ENCODE measurements at regions not wholly inside any gene's neighbourhood (a gene's known extent, or its start where the extent isn't known, plus 50 kb on each side); places are given as distances from the start of the nearest gene placed in this dataset.

- H4K20me1 ChIP-seq (replicated peaks; ENCODE audit: control insufficient read depth, extremely low read depth, insufficient read depth, low read length), result no peaks in the 10 kb centered on the region
- H3K9me3 ChIP-seq (replicated peaks; ENCODE audit: control insufficient read depth, insufficient read depth, low read length), result peaks cover 9% of the 10 kb centered on the region
- intact Hi-C loops (cut with micrococcal nuclease) (no loop called here), dilution Hi-C loops (cut with MboI; ENCODE audit: extremely low pct_ligation_motif_present, low sequenced_read_pairs) (no loop called here)
- BruUV-seq (replicated peaks), result no TSS peak
- CTCF ChIA-PET, result no interaction called here
- H3K4me2 ChIP-seq (ENCODE audit: insufficient read depth, low read length), result no peak overlapping the region
- no peaks in the 10 kb centered on the region for H3K27me3 ChIP-seq (ENCODE audit: control insufficient read depth in 2 of 2, insufficient read depth in 2 of 2, low read length in 2 of 2)
- FAIRE-seq (no peak), DNase-seq (ENCODE audit: low read depth, low spot score) (no peak)
- no peaks in the 10 kb centered on the region for H3K79me2 ChIP-seq (ENCODE audit: control insufficient read depth, insufficient read depth, low read length)
- H2AFZ ChIP-seq (ENCODE audit: low read depth, low read length), result no peak overlapping the region
- H3K36me3 ChIP-seq (ENCODE audit: control insufficient read depth in 2 of 2, extremely low read depth in 1 of 2, insufficient read depth in 2 of 2, low read length in 2 of 2), result no peaks in the 10 kb centered on the region
- TF ChIP-seq MAX (IDR thresholded peaks at IDR 0.05; ENCODE audit: insufficient read depth, insufficient read length) (no peak), POLR2AphosphoS5 (IDR thresholded peaks at IDR 0.05; ENCODE audit: insufficient read depth, low read depth, low read length) (no peak), POLR2A (IDR thresholded peaks at IDR 0.05; ENCODE audit: low read depth, low read length) (no peak), CTCF (IDR thresholded peaks at IDR 0.05; ENCODE audit: extremely low read depth in 1 of 2, insufficient read depth in 1 of 2, low read depth in 1 of 2, low read length in 2 of 2) (no peak), FOS (IDR thresholded peaks at IDR 0.05; ENCODE audit: borderline replicate concordance, insufficient read depth, low read length) (no peak), JUN (IDR thresholded peaks at IDR 0.05; ENCODE audit: borderline replicate concordance, insufficient read depth, insufficient read length, low read depth) (no peak), GATA2 (IDR thresholded peaks at IDR 0.05; ENCODE audit: insufficient read depth, insufficient read length, low read depth, low read length) (no peak)
- H3K9me1 ChIP-seq (replicated peaks; ENCODE audit: control insufficient read depth, extremely low read depth, insufficient read depth, low read length), result no peaks in the 10 kb centered on the region
- H3K4me3 ChIP-seq (replicated peaks in 1 of 3; ENCODE audit: insufficient read depth in 1 of 3, low read depth in 1 of 3, low read length in 3 of 3), result no peak overlapping the region
- H3K9ac ChIP-seq (replicated peaks; ENCODE audit: extremely low read depth, insufficient read depth, low read length), result no peak overlapping the region
- H3K4me1 ChIP-seq (ENCODE audit: control insufficient read depth, extremely low read depth, insufficient read depth, low read length), result no peaks in the 10 kb centered on the region
- POLR2A ChIA-PET, result no interaction called here
- H3K27ac ChIP-seq (ENCODE audit: insufficient read depth, low read depth, low read length), result no peak overlapping the region
Measured at GRCh38 chr6:102415891-102416290, 1022.4 kb downstream of the GRIK2 start.

All from endothelial cell of umbilical vein (primary cell).